ENCODE measurements at regions not wholly inside any gene's neighbourhood (a gene's known extent, or its start where the extent isn't known, plus 50 kb on each side); places are given as distances from the start of the nearest gene placed in this dataset. TPM values are rescaled to one million over a fixed set of nuclear protein-coding genes. Genes with fewer than 3 reads are reported as not detected.

- no peak for ATAC-seq (ENCODE audit: low FRiP score)
- DNase-seq (ENCODE audit: low spot score): no peak
- TF ChIP-seq CTCF (IDR thresholded peaks at IDR 0.05): no peak
Observed at GRCh38 chr12:38253778-38254177, 62.8 kb upstream of the ALG10B start.

GRCh38 chr12:38258411-38258810 lies 58.2 kb upstream of the ALG10B start:
- no peak for ATAC-seq (ENCODE audit: low FRiP score)
- no peak for TF ChIP-seq CTCF (IDR thresholded peaks at IDR 0.05)
- DNase-seq (ENCODE audit: low spot score): no peak

Small RNAs in the stretch of these regions (small RNA-seq; reads per million reads assigned to genes)
- gene RF01518 (not detected), gene RNA5SP358 (7.1 reads per million, percentile 83 among the genes with 10 or more reads in this experiment), gene RNA5SP359 (0.39 reads per million)
